NB4 (cell line): ENCODE measurements at regions not wholly inside any gene's neighbourhood (a gene's known extent, or its start where the extent isn't known, plus 50 kb on each side); places are given as distances from the start of the nearest gene placed in this dataset.

Experiments used
- MYC ChIP-seq: IDR thresholded peaks from 2 replicates; pipeline ENCODE4 v1.6.1; 2011; ENCODE audit warnings: low read depth, low read length
- POLR2A ChIP-seq: IDR thresholded peaks from 2 replicates; pipeline ENCODE4 v1.6.1; 2011; ENCODE audit warnings: mild to moderate bottlenecking; ENCODE audit not compliant: insufficient read length; ENCODE audit errors: extremely low read depth
- TF ChIP-seq, protein P1 (sequence below): IDR thresholded peaks from one replicate; pipeline ENCODE4 v1.5.1; 2012; ENCODE audit warnings: low read depth, low read length

DNA sequence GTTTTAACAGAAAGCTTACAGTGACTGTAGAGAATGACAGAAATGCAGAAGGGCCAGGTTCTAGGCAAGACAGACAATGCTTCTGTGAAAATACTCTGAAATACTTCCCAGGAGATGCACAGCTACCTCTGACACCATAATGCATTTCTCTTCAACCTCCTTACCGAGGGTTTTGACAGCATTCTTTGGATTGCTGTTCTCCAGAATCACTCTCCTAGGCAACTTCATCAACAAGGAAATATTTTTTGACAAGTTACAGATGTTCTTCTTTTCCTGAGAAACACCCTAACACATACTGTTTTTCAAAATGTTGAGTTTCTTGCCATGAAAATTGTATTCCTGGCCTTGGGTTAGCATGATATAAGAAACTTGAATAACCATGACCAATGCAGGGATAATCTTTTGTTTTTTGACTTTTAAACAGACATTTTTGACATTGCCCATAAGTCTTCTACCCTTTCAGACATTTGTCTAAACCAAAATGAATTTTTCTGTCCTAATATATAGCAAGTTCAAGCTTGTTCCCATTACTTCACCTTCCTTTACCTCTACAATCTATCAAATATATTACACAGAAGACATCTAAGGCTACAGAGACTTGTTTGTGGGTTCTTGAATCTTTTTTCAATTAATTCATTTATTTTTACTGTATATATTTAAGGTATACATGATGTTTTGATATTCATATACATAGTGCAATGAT, 108.1 kb downstream of the CCDC34 start:
- TF ChIP-seq, protein P1, sequence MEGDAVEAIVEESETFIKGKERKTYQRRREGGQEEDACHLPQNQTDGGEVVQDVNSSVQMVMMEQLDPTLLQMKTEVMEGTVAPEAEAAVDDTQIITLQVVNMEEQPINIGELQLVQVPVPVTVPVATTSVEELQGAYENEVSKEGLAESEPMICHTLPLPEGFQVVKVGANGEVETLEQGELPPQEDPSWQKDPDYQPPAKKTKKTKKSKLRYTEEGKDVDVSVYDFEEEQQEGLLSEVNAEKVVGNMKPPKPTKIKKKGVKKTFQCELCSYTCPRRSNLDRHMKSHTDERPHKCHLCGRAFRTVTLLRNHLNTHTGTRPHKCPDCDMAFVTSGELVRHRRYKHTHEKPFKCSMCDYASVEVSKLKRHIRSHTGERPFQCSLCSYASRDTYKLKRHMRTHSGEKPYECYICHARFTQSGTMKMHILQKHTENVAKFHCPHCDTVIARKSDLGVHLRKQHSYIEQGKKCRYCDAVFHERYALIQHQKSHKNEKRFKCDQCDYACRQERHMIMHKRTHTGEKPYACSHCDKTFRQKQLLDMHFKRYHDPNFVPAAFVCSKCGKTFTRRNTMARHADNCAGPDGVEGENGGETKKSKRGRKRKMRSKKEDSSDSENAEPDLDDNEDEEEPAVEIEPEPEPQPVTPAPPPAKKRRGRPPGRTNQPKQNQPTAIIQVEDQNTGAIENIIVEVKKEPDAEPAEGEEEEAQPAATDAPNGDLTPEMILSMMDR, result no peak
- TF ChIP-seq POLR2A, result no peak
- no peak for TF ChIP-seq MYC
